DND-41 (cell line): ENCODE measurements at regions not wholly inside any gene's neighbourhood (a gene's known extent, or its start where the extent isn't known, plus 50 kb on each side); places are given as distances from the start of the nearest gene placed in this dataset.

Source experiments
- EZH2 ChIP-seq: IDR thresholded peaks from 3 replicates; pipeline ENCODE4 v1.6.1; 2012; ENCODE audit warnings: borderline replicate concordance, low read depth, mild to moderate bottlenecking, moderate library complexity, low read length, inconsistent platforms; ENCODE audit not compliant: severe bottlenecking
- TF ChIP-seq, protein P1 (sequence below): IDR thresholded peaks from 2 replicates; pipeline ENCODE4 v1.5.1; 2012; ENCODE audit warnings: borderline replicate concordance, low read length, moderate library complexity, mild to moderate bottlenecking; ENCODE audit not compliant: poor library complexity, severe bottlenecking; ENCODE audit errors: extremely low read depth

GRCh38 chr2:106606652-106607051 lies 119.5 kb downstream of the CD8B2 start:
- TF ChIP-seq, protein P1, sequence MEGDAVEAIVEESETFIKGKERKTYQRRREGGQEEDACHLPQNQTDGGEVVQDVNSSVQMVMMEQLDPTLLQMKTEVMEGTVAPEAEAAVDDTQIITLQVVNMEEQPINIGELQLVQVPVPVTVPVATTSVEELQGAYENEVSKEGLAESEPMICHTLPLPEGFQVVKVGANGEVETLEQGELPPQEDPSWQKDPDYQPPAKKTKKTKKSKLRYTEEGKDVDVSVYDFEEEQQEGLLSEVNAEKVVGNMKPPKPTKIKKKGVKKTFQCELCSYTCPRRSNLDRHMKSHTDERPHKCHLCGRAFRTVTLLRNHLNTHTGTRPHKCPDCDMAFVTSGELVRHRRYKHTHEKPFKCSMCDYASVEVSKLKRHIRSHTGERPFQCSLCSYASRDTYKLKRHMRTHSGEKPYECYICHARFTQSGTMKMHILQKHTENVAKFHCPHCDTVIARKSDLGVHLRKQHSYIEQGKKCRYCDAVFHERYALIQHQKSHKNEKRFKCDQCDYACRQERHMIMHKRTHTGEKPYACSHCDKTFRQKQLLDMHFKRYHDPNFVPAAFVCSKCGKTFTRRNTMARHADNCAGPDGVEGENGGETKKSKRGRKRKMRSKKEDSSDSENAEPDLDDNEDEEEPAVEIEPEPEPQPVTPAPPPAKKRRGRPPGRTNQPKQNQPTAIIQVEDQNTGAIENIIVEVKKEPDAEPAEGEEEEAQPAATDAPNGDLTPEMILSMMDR, result no peak
- TF ChIP-seq EZH2, result no peak
